Cerebellar cortex (tissue), 1 donor: ENCODE measurements at regions not wholly inside any gene's neighbourhood (a gene's known extent, or its start where the extent isn't known, plus 50 kb on each side); places are given as distances from the start of the nearest gene placed in this dataset.
"Not testable (repeated sequence)": the region's sequence is repeated elsewhere in the genome, so short reads cannot be mapped to it uniquely, and the experiment has no call there.

Experiments
- DNase-seq: peaks from one replicate; pipeline ENCODE4 v3.0.0-alpha.2; 2015; ENCODE audit warnings: low spot score

DNA sequence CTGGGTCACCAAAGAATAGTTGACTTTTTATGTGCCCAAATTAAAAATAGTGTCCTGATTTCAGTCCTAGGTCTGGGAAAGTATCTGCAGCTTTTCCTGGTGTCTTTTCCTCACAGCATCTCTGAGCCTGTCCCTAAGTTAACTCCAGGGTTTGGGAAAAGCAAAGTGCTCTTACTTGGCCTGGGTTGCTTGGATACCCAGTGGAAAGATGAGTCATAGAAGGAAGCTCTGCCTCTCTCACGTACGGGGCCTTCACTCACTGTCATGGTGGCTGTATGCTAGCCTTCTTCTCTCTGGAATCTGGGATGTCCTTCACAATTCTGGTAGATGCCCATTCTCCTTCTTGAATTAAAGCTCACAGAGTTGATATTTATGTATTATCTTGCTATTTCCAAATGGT is 607.3 kb downstream of the ANKRD50 start:
- DNase-seq: no peak

DNA sequence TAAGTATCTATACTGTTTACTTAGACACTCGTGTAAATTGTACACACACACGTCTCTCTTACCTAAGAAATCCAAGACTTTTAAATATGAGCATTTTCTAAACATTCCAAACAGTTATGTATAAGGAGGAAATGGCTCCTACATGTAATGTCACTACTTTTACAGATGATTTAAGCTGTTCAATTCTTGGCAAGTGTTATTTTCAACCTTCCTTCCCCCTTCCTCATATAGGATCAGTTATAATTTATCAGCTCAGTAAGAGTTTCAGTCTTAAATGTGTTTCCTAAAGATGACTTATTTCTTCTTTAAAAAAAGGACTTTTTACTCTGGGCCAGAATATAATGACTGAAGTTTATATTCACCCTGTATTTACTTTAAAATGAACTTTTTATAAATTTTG is 601.1 kb downstream of the ANKRD50 start:
- DNase-seq: peak; percentile 9

- peak; percentile 82 for DNase-seq
Measured at GRCh38 chr4:124111922-124112321, 600.6 kb downstream of the ANKRD50 start.

DNA sequence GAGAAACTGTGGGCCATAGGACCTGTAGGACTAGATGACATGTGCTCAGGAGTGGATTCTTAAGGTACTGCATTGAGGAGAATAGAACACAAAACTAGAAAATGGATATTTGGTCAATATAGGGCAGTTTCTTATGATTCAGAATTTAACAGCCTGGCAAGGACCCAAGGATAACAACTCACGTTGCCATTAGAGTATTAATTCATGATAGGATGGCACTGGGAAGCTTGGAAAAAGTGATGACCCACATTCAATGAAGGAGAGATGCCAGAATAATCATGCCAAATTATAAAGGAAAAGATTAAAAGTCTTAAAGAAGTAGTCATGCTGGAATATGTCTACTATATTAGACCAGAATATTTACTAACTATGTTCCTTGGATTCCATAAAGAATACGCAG is 594.5 kb downstream of the ANKRD50 start:
- DNase-seq: no peak

DNA sequence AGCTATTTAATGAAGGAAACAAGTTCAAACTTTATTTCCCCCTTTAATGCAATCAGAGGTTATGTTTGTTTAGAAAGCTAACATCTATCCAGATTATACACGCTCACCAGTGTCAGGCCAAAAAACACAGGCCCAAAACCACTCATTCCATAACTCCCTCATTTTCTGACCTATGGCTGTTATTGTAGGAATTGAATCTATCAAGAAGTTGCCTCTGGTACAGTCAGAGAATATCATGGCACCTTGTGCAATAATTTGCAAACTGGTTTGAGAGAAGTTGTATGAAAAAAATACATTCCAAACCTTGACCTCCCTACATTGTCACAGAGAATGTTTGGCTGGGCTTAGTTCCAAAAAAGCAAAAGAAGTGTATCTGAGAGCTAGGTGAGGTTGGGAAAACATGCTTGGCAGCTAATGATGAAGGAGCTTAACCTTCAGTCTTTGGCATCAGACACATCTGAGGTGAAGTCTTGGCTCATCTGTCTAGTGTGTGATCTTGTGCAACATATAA is 591.0 kb downstream of the ANKRD50 start:
- DNase-seq: no peak

DNA sequence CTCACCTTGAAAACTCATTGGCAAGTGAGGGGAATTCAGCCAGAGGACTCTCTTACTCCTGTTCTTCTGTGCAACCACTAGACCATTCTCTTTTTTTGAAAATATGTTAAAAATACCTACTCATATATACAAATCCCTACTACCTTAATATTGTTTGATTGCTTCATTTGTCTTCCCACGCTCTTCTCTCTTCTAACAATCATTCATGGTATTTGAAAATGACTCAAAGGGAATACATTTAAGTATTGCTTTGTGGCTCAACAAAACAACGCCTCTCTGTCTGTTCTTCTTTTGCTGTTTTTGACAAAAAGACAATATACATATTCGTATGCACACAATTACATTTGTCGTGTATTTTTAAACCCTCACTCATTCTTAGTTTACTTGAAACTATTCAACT is 589.4 kb downstream of the ANKRD50 start:
- no peak for DNase-seq

GRCh38 chr4:124123721-124124120 is 588.8 kb downstream of the ANKRD50 start:
- DNase-seq: no peak

DNA sequence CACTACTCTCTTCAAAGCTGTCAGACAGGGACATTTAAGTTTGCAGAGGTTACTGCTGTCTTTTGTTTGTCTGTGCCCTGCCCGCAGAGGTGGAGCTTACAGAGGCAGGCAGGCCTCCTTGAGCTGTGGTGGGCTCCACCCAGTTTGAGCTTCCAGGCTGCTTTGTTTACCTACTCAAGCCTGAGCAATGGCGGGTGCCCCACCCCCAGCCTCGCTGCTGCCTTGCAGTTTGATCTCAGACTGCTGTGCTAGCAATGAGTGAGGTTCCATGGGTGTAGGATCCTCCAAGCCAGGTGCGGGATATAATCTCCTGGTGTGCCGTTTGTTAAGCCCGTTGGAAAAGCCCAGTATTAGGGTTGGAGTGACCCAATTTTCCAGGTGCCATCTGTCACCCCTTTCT is 581.2 kb downstream of the ANKRD50 start:
- DNase-seq: not testable (repeated sequence)

DNA sequence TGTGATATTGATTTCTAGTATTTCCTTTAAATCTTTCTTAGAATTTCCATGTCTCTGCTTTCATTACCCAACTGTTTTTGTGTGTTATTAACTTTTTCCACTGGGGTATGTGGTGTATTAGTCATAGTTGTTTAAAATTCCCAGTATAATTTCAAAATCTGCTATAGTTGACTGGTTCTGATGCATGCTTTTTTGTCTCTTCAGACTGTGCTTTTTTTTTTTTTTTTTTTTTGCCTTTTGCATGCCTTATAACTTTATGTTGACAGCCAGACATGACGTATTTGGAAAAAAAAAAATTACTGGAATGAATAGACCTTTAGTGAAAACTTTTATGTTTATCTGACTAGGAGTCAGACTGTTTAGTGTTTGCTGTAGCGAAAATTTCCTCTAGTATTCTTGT is 580.4 kb downstream of the ANKRD50 start:
- DNase-seq: no peak

GRCh38 chr4:124133753-124134152 is 578.8 kb downstream of the ANKRD50 start:
- no peak for DNase-seq

GRCh38 chr4:124135409-124135813 is 577.1 kb downstream of the ANKRD50 start:
- DNase-seq: no peak

DNA sequence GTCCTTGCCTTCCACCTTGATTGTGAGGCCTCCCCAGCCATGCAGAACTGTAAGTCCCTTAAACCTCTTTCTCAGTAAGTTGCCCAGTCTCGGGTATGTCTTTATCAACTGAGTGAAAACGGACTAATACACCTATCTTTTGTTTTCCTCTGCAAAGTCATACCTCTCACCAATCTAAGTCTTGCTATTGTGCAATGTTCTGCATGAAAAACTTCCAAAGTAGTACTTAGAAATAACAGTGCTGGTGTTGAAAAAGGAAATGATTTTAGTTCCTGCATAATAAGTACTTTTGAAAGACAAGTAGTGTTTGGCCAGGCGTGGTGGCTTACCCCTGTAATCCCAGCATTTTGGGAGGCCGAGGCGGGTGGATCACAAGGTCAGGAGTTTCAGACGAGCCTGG is 573.5 kb downstream of the ANKRD50 start:
- no peak for DNase-seq

- no peak for DNase-seq
Measured at GRCh38 chr4:124143632-124144031, 568.9 kb downstream of the ANKRD50 start.

- DNase-seq: no peak
Measured at GRCh38 chr4:124144238-124144654, 568.3 kb downstream of the ANKRD50 start.

DNA sequence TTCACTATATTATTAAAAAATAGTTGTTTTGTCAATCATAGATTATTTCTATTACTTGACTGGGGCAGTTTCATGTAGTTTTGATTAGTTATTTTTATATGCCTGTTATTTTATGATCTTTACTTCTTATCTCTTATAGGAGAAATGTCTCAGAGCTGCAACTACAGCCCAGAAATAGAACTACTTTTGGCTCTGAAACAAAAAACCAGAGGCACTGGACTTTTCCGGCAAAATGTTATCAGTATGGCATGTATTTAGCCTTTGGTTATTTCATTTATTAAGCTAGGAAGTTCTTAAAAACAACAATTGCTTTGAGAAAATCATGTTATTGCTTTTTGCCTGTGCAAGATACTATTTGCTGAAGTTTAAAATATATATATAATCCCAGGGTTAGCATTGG is 566.5 kb downstream of the ANKRD50 start:
- DNase-seq: no peak

- no peak for DNase-seq
Measured at GRCh38 chr4:124151031-124151430, 561.5 kb downstream of the ANKRD50 start.

- DNase-seq: no peak
Measured at GRCh38 chr4:124152132-124152531, 560.4 kb downstream of the ANKRD50 start.

DNA sequence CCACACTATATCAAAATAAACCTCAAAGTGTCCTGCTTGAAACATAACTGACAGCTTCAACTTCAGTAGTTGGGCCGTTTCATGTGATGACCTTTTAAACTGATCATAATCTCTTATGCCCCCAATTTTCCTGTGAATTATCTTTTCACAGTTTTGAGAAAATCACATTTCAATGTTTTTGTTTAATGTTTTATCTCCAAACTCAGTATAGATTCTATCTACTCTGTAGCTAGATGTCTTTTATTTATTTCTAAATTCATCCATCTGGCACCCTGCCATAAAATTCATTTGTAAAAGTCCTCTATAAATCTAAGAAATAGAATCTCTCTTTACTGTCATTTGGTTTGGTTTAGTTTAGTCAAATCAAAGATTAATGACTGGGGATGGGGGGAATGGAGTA is 557.3 kb downstream of the ANKRD50 start:
- DNase-seq: no peak

DNA sequence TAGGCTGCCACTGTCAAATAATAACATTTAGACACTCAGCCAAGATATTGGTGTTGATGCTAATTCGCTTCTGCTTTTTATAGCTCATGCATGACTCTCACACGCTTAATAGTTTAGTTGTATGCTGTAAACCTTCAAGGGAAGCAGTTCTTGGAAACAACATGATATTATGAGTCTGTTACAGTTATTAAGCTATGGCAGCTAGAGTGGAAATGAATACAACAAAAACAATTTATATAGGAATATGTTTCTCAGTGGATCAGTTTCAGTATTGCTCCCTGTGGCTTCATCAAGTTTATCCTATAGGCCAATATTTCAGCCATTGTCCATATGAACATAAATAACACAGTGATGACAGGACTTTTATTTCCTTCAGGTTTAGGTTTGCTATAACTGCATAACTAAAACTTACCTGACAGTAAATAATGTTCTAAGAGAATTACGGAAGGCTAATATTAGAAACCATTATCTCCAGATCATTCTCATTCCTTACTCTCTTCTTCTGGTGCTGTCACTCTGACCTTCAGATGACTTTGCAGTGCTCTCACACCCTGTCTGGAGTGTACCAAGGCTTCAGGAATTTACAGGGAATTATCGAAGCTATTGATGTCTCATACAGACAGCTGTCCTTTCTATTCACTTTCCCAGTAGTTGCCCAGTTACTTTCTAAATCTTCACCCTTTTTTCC is 555.0 kb downstream of the ANKRD50 start:
- DNase-seq: no peak

- no peak for DNase-seq
Measured at GRCh38 chr4:124163401-124163800, 549.1 kb downstream of the ANKRD50 start.

GRCh38 chr4:124167602-124168001 is 544.9 kb downstream of the ANKRD50 start:
- DNase-seq: no peak

GRCh38 chr4:124169524-124169923 is 543.0 kb downstream of the ANKRD50 start:
- DNase-seq: not testable (repeated sequence)

- DNase-seq: no peak
Measured at GRCh38 chr4:124173912-124174311, 538.6 kb downstream of the ANKRD50 start.
